ENCODE measurements at regions not wholly inside any gene's neighbourhood (a gene's known extent, or its start where the extent isn't known, plus 50 kb on each side); places are given as distances from the start of the nearest gene placed in this dataset.

- TF ChIP-seq CTCF (conservative IDR thresholded peaks at IDR 0.05) (no peak), ZFX (IDR thresholded peaks at IDR 0.05) (no peak)
These were observed 770.0 kb downstream of the MED13L start for GRCh38 chr12:115507560-115507889.

All from C4-2B (cell line).